ENCODE measurements at regions not wholly inside any gene's neighbourhood (a gene's known extent, or its start where the extent isn't known, plus 50 kb on each side); places are given as distances from the start of the nearest gene placed in this dataset.
"Not testable (repeated sequence)": the region's sequence is repeated elsewhere in the genome, so short reads cannot be mapped to it uniquely, and the experiment has no call there.

DNA sequence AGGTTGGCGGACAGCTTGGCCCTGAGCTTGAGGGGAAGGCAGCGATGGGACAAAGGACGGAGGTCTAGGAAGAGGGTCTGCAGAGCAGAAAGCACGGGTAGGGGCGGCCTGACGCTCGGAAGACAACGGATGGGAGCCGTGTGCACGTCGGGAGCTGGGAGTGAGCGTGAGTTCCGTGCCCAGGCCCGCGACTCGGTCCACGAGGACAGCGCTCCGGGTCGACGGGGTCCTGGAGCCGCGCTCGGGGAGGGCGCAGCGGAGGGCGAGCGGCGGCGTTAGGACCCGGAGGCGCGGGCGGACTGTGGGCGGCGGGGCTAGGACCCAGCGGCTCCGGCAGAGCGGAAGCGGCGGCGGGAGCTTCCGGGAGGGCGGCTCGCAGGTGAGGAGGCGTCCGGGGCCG, 149.3 kb downstream of the OR4F15 start:
- not testable (repeated sequence) for H3K36me3 ChIP-seq; H3K4me1 ChIP-seq (ENCODE audit: low read depth); H3K27me3 ChIP-seq; H3K27ac ChIP-seq; DNase-seq (ENCODE audit: low read depth in 1 of 2, low spot score in 1 of 2); H3K9me3 ChIP-seq (ENCODE audit: low read depth)
- peak overlapping the region; percentile 28 for H3K4me3 ChIP-seq

DNA sequence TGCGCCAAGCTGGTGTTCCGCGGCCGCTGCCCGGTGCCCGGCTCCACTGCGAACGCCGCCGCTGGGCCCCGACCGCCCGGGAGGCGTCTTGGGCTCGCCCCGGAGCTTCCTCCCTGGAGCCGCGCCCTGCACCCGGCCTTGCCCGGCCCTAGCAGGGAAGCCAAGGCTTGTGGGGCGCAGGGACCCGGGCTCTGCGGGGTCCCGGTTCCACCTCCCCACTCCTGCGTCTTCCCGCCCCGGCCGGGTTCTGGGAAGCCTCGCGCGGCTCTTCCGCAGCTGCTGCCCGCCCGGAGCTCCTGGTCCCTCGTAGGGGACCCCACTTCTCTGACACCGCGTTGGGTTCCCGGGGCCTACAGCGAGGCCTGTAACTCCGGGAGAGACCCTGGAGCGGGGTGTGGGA, 149.8 kb downstream of the OR4F15 start:
- not testable (repeated sequence) for H3K4me1 ChIP-seq (ENCODE audit: low read depth); H3K9me3 ChIP-seq (ENCODE audit: low read depth)

GRCh38 chr15:101963687-101964086, 151.7 kb downstream of the OR4F15 start:
- H3K4me3 ChIP-seq; H3K27ac ChIP-seq; DNase-seq (ENCODE audit: low read depth in 1 of 2, low spot score in 1 of 2); H3K36me3 ChIP-seq; H3K9me3 ChIP-seq (ENCODE audit: low read depth); H3K27me3 ChIP-seq; H3K4me1 ChIP-seq (ENCODE audit: low read depth): not testable (repeated sequence)

More for the DNA sequence above, 149.8 kb downstream of the OR4F15 start:
- DNase-seq (ENCODE audit: low read depth in 1 of 2, low spot score in 1 of 2); H3K36me3 ChIP-seq; H3K27ac ChIP-seq; H3K27me3 ChIP-seq: not testable (repeated sequence)
- H3K4me3 ChIP-seq: peak overlapping the region; percentile 24

GRCh38 chr15:101965353-101965752, 153.4 kb downstream of the OR4F15 start:
- H3K9me3 ChIP-seq (ENCODE audit: low read depth); H3K36me3 ChIP-seq; H3K27ac ChIP-seq; DNase-seq (ENCODE audit: low read depth in 1 of 2, low spot score in 1 of 2); H3K4me1 ChIP-seq (ENCODE audit: low read depth); H3K4me3 ChIP-seq; H3K27me3 ChIP-seq: not testable (repeated sequence)

DNA sequence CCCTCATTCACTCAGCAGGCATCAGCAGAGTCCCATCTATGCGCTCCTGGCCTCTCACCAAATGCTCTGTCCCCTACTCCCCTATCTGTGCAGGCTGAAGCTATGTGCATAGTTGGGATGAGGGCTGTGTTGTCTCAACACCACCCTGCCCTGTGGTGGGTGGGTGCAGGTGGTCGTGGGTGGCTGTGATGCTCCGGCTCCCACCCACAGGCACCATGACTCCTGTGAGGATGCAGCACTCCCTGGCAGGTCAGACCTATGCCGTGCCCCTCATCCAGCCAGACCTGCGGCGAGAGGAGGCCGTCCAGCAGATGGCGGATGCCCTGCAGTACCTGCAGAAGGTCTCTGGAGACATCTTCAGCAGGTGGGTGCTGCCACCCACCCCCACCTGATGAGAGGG, 153.9 kb downstream of the OR4F15 start:
- not testable (repeated sequence) for H3K9me3 ChIP-seq (ENCODE audit: low read depth); DNase-seq (ENCODE audit: low read depth in 1 of 2, low spot score in 1 of 2); H3K27me3 ChIP-seq; H3K4me1 ChIP-seq (ENCODE audit: low read depth); H3K27ac ChIP-seq; H3K36me3 ChIP-seq; H3K4me3 ChIP-seq

DNA sequence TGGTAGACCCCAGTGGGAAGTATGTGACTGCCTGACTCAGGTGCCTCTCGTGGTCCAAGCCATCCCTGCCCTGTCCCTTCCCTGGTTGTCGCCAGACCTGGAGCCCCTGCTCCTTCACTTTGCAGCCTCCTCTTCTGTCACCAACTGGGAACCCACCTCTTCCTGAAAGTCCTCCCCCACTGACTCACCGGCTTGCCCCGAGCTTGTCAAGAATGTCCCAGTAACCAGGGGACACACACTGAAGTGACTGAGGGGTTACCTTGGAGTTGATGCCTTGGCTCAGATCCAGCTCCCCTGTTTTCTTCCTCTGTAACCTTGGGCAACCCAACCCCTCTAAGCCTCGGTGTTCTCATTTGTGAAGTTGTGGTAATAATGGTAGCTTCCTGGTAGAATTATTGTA, 155.4 kb downstream of the OR4F15 start:
- H3K9me3 ChIP-seq (ENCODE audit: low read depth); H3K36me3 ChIP-seq; H3K27ac ChIP-seq; H3K4me1 ChIP-seq (ENCODE audit: low read depth); DNase-seq (ENCODE audit: low read depth in 1 of 2, low spot score in 1 of 2); H3K27me3 ChIP-seq; H3K4me3 ChIP-seq: not testable (repeated sequence)

DNA sequence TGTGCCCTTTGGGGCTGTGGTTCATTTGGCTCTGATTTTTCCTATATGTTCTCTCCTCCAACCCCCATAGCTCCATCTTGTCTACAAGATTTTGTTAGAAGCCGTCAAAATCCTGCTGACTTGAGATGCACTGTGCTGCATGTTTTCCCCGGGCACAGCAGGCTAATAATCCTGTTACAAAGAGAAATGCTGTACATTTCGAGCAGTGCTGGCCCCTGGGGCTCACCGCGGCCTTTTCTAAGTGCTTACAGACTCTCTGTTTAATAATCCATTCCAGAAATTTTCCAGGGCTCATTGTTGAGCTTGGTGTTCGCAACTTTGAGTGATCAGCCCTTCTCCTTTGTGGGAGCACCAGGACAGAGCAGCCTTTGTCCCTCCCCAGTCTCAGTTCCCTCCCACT, 158.6 kb downstream of the OR4F15 start:
- DNase-seq (ENCODE audit: low read depth in 1 of 2, low spot score in 1 of 2); H3K9me3 ChIP-seq (ENCODE audit: low read depth): not testable (repeated sequence)

GRCh38 chr15:101977281-101977680, 165.3 kb downstream of the OR4F15 start:
- not testable (repeated sequence) for H3K9me3 ChIP-seq (ENCODE audit: low read depth); H3K27ac ChIP-seq; H3K4me3 ChIP-seq; DNase-seq (ENCODE audit: low read depth in 1 of 2, low spot score in 1 of 2); H3K36me3 ChIP-seq; H3K4me1 ChIP-seq (ENCODE audit: low read depth); H3K27me3 ChIP-seq

More for the DNA sequence above, 158.6 kb downstream of the OR4F15 start:
- not testable (repeated sequence) for H3K4me3 ChIP-seq; H3K36me3 ChIP-seq; H3K27ac ChIP-seq; H3K27me3 ChIP-seq; H3K4me1 ChIP-seq (ENCODE audit: low read depth)

DNA sequence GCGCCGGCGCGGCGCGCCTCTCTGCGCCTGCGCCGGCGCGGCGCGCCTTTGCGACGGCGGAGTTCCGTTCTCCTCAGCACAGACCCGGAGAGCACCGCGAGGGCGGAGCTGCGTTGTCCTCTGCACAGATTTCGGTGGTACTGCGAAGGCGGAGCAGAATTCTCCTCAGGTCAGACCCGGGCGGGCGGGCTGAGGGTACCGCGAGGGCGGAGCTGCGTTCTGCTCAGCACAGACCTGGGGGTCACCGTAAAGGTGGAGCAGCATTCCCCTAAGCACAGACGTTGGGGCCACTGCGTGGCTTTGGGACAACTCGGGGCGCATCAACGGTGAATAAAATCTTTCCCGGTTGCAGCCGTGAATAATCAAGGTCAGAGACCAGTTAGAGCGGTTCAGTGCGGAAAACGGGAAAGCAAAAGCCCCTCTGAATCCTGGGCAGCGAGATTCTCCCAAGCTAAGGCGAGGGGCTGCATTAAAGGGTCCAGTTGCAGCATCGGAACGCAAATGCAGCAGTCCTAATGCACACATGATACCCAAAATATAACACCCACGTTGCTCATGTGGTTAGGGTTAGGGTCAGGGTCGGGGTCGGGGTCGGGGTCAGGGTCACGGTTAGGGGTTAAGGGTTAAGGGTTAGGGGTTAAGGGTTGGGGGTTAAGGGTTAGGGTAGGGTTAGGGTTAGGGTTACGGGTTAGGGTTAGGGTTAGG, 168.4 kb downstream of the OR4F15 start:
- not testable (repeated sequence) for H3K4me3 ChIP-seq; H3K27me3 ChIP-seq; H3K27ac ChIP-seq; H3K36me3 ChIP-seq; H3K4me1 ChIP-seq (ENCODE audit: low read depth); H3K9me3 ChIP-seq (ENCODE audit: low read depth)
- peak; percentile 7 to 11 for DNase-seq (ENCODE audit: low read depth in 1 of 2, low spot score in 1 of 2)

Data from cardiac muscle cell (in vitro differentiated cells and primary cell).